Nephron progenitor cell (in vitro differentiated cells): ENCODE measurements at regions not wholly inside any gene's neighbourhood (a gene's known extent, or its start where the extent isn't known, plus 50 kb on each side); places are given as distances from the start of the nearest gene placed in this dataset.
"Not testable (repeated sequence)": the region's sequence is repeated elsewhere in the genome, so short reads cannot be mapped to it uniquely, and the experiment has no call there.

Source experiments
- DNase-seq: peaks from one replicate; pipeline ENCODE4 v3.0.0; 2021
- H3K27ac Mint-ChIP-seq: 2 replicates; pipeline ENCODE4 v1.8.0; 2021; ENCODE audit warnings: mild to moderate bottlenecking, moderate library complexity, mixed read lengths
- H3K27me3 Mint-ChIP-seq: 2 replicates; pipeline ENCODE4 v1.8.0; 2021; ENCODE audit warnings: mild to moderate bottlenecking, low read depth, mixed read lengths; ENCODE audit not compliant: poor library complexity
- H3K36me3 Mint-ChIP-seq: 2 replicates; pipeline ENCODE4 v1.8.0; 2021; ENCODE audit warnings: low read depth, mixed read lengths
- H3K4me1 Mint-ChIP-seq: 2 replicates; pipeline ENCODE4 v1.8.0; 2021; ENCODE audit warnings: mixed read lengths
- H3K4me3 Mint-ChIP-seq: 2 replicates; pipeline ENCODE4 v1.8.0; 2021; ENCODE audit warnings: mild to moderate bottlenecking, moderate library complexity, mixed read lengths
- H3K9me3 Mint-ChIP-seq: 2 replicates; pipeline ENCODE4 v1.8.0; 2021; ENCODE audit warnings: mild to moderate bottlenecking, moderate library complexity, mixed read lengths
- TF ChIP-seq, protein P1 (sequence below): fragments of 200-600 bp; sonication (generic); IDR thresholded peaks from 2 replicates; pipeline ENCODE4 v1.5.0; 2021; ENCODE audit warnings: antibody characterized with exemption

DNA sequence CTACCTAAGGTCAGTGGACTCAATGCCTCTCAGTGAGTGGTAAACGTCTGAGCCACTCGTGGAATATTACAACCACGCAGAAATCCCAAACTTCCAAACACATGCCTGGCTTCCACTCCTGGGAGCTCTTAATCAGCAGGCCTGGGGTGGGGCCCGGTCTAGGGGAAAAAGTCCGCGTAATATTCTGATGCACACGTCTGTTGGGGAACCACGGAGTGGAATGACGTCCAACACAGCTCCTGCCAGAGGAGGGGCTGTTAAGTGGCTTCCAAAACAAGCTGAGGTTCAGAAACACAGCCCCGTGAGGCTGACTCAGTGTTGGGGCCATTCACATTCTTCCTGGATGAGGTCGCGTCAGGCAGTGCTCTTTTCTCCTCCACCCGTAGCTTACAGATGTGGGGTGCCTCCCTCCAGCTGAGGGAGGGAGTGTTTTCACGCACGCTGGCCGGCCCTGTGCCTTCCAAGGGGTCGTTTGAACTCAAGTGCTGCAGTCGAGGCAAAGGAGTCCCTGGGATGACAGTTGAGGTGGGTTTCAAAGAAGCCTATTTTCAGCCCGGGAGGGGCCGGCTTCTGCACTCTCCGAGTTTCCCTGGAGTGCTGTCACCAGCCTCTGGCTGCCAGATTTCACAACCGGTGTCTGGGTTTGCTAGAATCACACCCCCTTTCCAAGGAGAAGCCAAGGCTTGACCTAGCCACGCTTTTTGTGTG lies 73.1 kb downstream of the ACKR3 start:
- DNase-seq, result no peak
- Mint-ChIP-seq H3K27me3 (peaks cover 13% of the 10 kb centered on the region), H3K27ac (no peak overlapping the region), H3K4me3 (no peak overlapping the region), H3K9me3 (peaks cover 36% of the 10 kb centered on the region), H3K4me1 (peaks cover 12% of the 10 kb centered on the region), H3K36me3 (peaks cover 7% of the 10 kb centered on the region)
- TF ChIP-seq, protein P1, sequence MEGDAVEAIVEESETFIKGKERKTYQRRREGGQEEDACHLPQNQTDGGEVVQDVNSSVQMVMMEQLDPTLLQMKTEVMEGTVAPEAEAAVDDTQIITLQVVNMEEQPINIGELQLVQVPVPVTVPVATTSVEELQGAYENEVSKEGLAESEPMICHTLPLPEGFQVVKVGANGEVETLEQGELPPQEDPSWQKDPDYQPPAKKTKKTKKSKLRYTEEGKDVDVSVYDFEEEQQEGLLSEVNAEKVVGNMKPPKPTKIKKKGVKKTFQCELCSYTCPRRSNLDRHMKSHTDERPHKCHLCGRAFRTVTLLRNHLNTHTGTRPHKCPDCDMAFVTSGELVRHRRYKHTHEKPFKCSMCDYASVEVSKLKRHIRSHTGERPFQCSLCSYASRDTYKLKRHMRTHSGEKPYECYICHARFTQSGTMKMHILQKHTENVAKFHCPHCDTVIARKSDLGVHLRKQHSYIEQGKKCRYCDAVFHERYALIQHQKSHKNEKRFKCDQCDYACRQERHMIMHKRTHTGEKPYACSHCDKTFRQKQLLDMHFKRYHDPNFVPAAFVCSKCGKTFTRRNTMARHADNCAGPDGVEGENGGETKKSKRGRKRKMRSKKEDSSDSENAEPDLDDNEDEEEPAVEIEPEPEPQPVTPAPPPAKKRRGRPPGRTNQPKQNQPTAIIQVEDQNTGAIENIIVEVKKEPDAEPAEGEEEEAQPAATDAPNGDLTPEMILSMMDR, result no peak

DNA sequence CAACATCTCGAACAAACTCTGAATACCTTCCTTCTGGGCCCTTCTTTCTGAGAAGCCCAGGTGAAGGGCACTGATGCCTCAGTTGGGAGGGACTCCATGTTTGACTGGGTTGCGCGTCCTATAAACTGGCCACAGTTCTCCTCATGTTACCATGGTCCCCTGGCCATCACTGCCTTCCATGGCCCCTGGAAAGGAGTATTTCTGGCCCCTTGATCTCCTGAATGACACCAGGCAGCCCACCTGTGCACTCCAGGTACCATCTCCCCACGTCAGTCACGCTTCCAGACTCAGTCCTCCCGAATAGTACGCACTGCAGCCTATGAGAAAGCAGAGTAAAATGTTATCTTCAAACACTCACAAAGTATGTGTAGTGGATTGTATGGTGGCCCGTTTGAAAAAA lies 73.9 kb downstream of the ACKR3 start:
- Mint-ChIP-seq H3K27me3 (peaks cover 10% of the 10 kb centered on the region), H3K36me3 (peaks cover 7% of the 10 kb centered on the region), H3K27ac (no peak overlapping the region), H3K9me3 (peaks cover 39% of the 10 kb centered on the region), H3K4me1 (peaks cover 12% of the 10 kb centered on the region), H3K4me3 (no peak overlapping the region)
- no peak for DNase-seq
- TF ChIP-seq, protein P1, result no peak

DNA sequence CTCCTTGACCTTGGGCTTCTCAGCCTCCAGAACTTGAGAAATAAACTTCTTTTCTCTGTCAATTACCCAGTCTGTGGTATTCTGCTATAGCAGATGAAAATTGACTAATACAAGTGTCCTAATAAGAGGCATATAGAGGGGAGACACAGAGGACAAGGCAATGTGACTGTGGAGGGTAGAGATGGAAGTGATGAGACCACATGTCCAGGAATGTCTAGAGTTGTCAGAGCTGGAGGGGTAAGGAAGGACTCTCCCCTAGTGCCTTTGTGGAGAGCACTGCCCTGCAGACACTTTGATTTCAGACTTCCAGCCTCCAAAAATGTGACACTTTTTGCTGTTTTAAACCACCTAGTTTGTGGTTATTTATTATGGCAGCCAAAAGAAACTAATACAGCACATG lies 74.4 kb downstream of the ACKR3 start:
- TF ChIP-seq, protein P1, result no peak
- peaks cover 42% of the 10 kb centered on the region for H3K9me3 Mint-ChIP-seq
- no peak for DNase-seq
- H3K4me3 Mint-ChIP-seq, result no peak overlapping the region
- peaks cover 7% of the 10 kb centered on the region for H3K36me3 Mint-ChIP-seq
- H3K27me3 Mint-ChIP-seq, result peaks cover 12% of the 10 kb centered on the region
- peaks cover 9% of the 10 kb centered on the region for H3K4me1 Mint-ChIP-seq
- H3K27ac Mint-ChIP-seq, result no peak overlapping the region

DNA sequence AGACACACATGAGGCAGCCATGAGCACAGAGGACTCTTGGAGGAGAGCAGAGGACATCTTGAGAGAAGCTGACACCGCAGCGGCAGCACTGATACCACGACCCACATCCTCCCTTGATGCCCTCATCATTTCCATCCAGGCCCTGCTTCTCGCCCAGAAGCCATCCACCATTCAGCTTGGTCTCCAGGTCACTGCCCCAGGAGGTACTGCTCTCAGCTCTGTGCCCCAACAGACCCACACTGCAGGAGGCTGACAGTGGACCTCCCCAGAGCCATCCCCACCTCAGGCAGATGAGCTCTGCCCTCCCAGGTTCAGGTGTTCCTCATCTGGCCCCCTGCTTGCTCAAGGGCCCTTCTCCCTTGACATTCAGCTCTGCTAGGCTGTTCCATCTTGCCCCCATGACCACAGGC lies 74.9 kb downstream of the ACKR3 start:
- TF ChIP-seq, protein P1, result no peak
- Mint-ChIP-seq H3K27ac (no peak overlapping the region), H3K27me3 (peaks cover 12% of the 10 kb centered on the region), H3K4me1 (peaks cover 7% of the 10 kb centered on the region), H3K36me3 (peaks cover 7% of the 10 kb centered on the region), H3K4me3 (no peak overlapping the region), H3K9me3 (peaks cover 45% of the 10 kb centered on the region)
- DNase-seq, result no peak

DNA sequence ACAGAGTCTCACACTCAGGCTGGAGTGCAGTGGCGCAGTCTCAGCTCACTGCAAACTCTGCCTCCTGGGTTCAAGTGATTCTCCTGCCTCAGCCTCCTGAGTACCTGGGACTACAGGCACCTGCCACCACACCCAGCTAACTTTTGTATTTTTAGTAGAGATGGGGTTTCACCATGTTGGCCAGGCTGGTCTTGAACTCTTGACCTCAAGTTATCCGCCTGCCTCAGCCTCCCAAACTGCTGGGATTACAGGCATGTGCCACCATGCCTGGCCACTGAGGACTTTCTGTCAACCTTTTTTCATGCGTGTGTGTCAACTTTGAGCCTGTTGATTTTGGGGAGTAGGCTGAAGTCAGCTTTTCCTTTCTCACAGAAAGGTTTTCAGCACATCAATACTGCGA lies 75.5 kb downstream of the ACKR3 start:
- H3K4me3 Mint-ChIP-seq, H3K27ac Mint-ChIP-seq, H3K4me1 Mint-ChIP-seq, DNase-seq: not testable (repeated sequence)
- H3K9me3 Mint-ChIP-seq, result peaks cover 52% of the 10 kb centered on the region
- peaks cover 13% of the 10 kb centered on the region for H3K36me3 Mint-ChIP-seq
- H3K27me3 Mint-ChIP-seq, result peaks cover 12% of the 10 kb centered on the region

DNA sequence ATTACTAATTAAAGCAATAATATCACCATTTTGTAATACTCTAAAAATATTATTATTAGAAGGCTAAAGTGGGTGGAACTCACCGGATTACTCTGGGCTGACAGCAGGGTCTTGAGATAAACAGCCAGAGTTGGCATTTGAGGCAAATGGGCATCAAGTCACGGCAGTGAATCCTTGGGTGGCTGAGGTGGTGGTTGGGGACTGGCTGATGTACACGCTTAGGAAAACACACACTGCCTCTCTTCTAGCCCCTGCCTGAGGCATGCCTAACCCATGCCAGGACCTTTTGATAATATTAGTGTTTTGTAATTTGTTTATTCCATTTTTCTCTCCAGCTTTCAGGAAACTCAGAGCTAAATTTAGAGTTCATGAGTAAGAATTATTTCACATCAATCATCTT lies 76.8 kb downstream of the ACKR3 start:
- no peak overlapping the region for H3K4me3 Mint-ChIP-seq
- peaks cover 41% of the 10 kb centered on the region for H3K9me3 Mint-ChIP-seq
- no peak overlapping the region for H3K27ac Mint-ChIP-seq
- peaks cover 13% of the 10 kb centered on the region for H3K36me3 Mint-ChIP-seq
- peaks cover 12% of the 10 kb centered on the region for H3K27me3 Mint-ChIP-seq
- DNase-seq, result no peak
- peaks cover 7% of the 10 kb centered on the region for H3K4me1 Mint-ChIP-seq
- TF ChIP-seq, protein P1, result no peak
